ENCODE measurements at regions not wholly inside any gene's neighbourhood (a gene's known extent, or its start where the extent isn't known, plus 50 kb on each side); places are given as distances from the start of the nearest gene placed in this dataset.
A peak's percentile ranks its signal among the peaks of the same experiment; 100 is the strongest.

DNA sequence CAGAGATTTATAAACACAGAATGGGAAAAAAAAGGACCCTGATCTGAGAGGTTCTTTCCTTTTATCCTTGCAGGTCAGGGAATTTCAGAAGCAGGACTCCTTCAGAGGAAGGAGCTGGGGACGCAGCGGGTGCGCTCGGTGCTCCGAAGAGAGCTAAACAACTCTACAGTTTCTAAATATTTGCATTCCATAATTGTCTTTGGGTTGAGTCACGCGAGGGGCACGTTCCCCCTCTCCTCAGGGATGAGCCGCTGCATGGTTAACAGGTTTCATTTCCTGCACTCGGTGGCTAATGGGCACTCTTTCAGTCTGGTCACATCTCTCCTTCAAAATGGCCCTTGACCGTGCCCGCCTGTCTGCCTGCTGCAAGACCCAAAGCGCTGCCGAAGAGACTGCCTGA lies 165.0 kb upstream of the HMHB1 start:
- TF ChIP-seq CTCF (IDR thresholded peaks at IDR 0.05; ENCODE audit: poor library complexity) = no peak
- TF ChIP-seq EZH2 (IDR thresholded peaks at IDR 0.05; ENCODE audit: borderline replicate concordance) = no peak
- no peak for TF ChIP-seq EZH2phosphoT487 (IDR thresholded peaks at IDR 0.05; ENCODE audit: low read depth, severe bottlenecking, unreplicated experiment)
- Histone ChIP-seq H3K4me2 (peak overlapping the region; percentile 9), H3K27ac (no peak overlapping the region), H3K4me3 (no peak overlapping the region), H3K36me3 (replicated peaks; ENCODE audit: insufficient read depth, low read depth) (no peaks in the 10 kb centered on the region), H3K27me3 (no peaks in the 10 kb centered on the region), H3K4me1 (ENCODE audit: insufficient read depth) (peaks cover 4% of the 10 kb centered on the region), H2AFZ (no peak overlapping the region), H3K9me3 (ENCODE audit: low read depth) (no peaks in the 10 kb centered on the region), H3K79me2 (no peaks in the 10 kb centered on the region), H4K20me1 (ENCODE audit: insufficient read depth, poor library complexity, severe bottlenecking) (no peaks in the 10 kb centered on the region), H3K9me2 (replicated peaks; ENCODE audit: insufficient read depth) (no peaks in the 10 kb centered on the region)
- 72% methylated on average over 14 of the region's 14 CpGs for WGBS (ENCODE audit: low lambda C conversion rate, missing lambda C conversion rate)
- no peak for DNase-seq (ENCODE audit: low spot score)

DNA sequence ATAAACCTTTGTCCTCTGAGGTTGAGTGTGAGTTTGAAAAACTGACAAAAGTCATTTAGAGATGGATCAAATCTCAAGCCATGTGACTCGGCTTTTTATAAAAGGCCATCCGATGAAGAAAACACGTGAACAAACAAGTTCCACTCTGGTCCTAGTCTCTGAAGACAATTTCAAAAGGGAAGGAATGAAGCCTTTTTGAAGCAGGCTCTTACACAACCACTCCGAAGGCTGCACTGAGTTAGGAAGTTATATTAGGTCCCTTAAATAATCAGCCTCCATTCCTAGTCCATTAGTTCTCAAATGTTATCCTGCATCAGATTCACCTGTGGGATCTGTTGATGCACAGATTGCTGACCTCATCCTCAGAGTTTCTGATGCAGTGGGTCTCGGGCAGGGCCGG lies 166.6 kb upstream of the HMHB1 start:
- Histone ChIP-seq H4K20me1 (ENCODE audit: insufficient read depth, poor library complexity, severe bottlenecking) (no peaks in the 10 kb centered on the region), H3K9me2 (replicated peaks; ENCODE audit: insufficient read depth) (no peaks in the 10 kb centered on the region), H3K27me3 (no peaks in the 10 kb centered on the region), H3K27ac (no peak overlapping the region), H3K9me3 (ENCODE audit: low read depth) (no peaks in the 10 kb centered on the region), H3K4me2 (no peak overlapping the region), H3K79me2 (no peaks in the 10 kb centered on the region), H2AFZ (no peak overlapping the region), H3K36me3 (replicated peaks; ENCODE audit: insufficient read depth, low read depth) (no peaks in the 10 kb centered on the region), H3K4me1 (ENCODE audit: insufficient read depth) (peaks cover 12% of the 10 kb centered on the region), H3K4me3 (no peak overlapping the region)
- DNase-seq (ENCODE audit: low spot score) = no peak
- TF ChIP-seq CTCF (IDR thresholded peaks at IDR 0.05; ENCODE audit: poor library complexity) (no peak), EZH2 (IDR thresholded peaks at IDR 0.05; ENCODE audit: borderline replicate concordance) (no peak), EZH2phosphoT487 (IDR thresholded peaks at IDR 0.05; ENCODE audit: low read depth, severe bottlenecking, unreplicated experiment) (no peak)
- WGBS (ENCODE audit: low lambda C conversion rate, missing lambda C conversion rate) = 94% methylated on average over 6 of the region's 6 CpGs

GRCh38 chr5:143644727-143645126 lies 167.2 kb upstream of the HMHB1 start:
- Histone ChIP-seq H3K9me2 (replicated peaks; ENCODE audit: insufficient read depth) (no peaks in the 10 kb centered on the region), H3K4me2 (no peak overlapping the region), H3K27ac (no peak overlapping the region), H3K79me2 (no peaks in the 10 kb centered on the region), H3K36me3 (replicated peaks; ENCODE audit: insufficient read depth, low read depth) (no peaks in the 10 kb centered on the region), H2AFZ (no peak overlapping the region), H4K20me1 (ENCODE audit: insufficient read depth, poor library complexity, severe bottlenecking) (no peaks in the 10 kb centered on the region), H3K4me1 (ENCODE audit: insufficient read depth) (peaks cover 12% of the 10 kb centered on the region), H3K4me3 (no peak overlapping the region), H3K27me3 (no peaks in the 10 kb centered on the region), H3K9me3 (ENCODE audit: low read depth) (no peaks in the 10 kb centered on the region)
- DNase-seq (ENCODE audit: low spot score) = no peak
- no peak for TF ChIP-seq EZH2 (IDR thresholded peaks at IDR 0.05; ENCODE audit: borderline replicate concordance)
- no peak for TF ChIP-seq CTCF (IDR thresholded peaks at IDR 0.05; ENCODE audit: poor library complexity)
- no peak for TF ChIP-seq EZH2phosphoT487 (IDR thresholded peaks at IDR 0.05; ENCODE audit: low read depth, severe bottlenecking, unreplicated experiment)
- 45% methylated on average over 3 of the region's 3 CpGs for WGBS (ENCODE audit: low lambda C conversion rate, missing lambda C conversion rate)

DNA sequence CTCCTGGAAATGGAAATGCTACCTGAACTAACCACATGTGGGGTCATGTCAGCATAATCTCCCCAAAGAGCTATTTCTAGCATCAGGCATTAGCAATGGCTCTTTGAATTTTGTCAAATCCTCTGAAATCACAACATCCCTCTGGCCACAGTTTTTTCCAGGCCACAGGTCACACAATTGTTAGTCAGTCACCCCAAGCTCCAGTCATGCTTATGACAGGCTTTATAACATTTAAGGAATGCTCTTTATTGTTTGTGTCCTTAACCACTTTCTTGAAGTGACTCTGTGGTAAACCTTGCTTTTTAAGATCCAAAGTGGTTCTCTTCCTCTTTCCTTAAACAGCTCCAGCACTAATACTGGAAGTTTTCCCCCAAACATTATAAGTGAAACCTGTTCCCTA lies 169.2 kb upstream of the HMHB1 start:
- H2AFZ ChIP-seq = no peak overlapping the region
- no peaks in the 10 kb centered on the region for H3K9me2 ChIP-seq (replicated peaks; ENCODE audit: insufficient read depth)
- no peak for DNase-seq (ENCODE audit: low spot score)
- no peaks in the 10 kb centered on the region for H3K79me2 ChIP-seq
- no peak overlapping the region for H3K4me3 ChIP-seq
- no peaks in the 10 kb centered on the region for H3K9me3 ChIP-seq (ENCODE audit: low read depth)
- H3K27ac ChIP-seq = no peak overlapping the region
- no peaks in the 10 kb centered on the region for H3K36me3 ChIP-seq (replicated peaks; ENCODE audit: insufficient read depth, low read depth)
- H3K27me3 ChIP-seq = no peaks in the 10 kb centered on the region
- peaks cover 17% of the 10 kb centered on the region for H3K4me1 ChIP-seq (ENCODE audit: insufficient read depth)
- no peaks in the 10 kb centered on the region for H4K20me1 ChIP-seq (ENCODE audit: insufficient read depth, poor library complexity, severe bottlenecking)
- no peak overlapping the region for H3K4me2 ChIP-seq
- TF ChIP-seq EZH2phosphoT487 (IDR thresholded peaks at IDR 0.05; ENCODE audit: low read depth, severe bottlenecking, unreplicated experiment) = no peak

Measured in hepatocyte (in vitro differentiated cells).